ENCODE measurements at regions not wholly inside any gene's neighbourhood (a gene's known extent, or its start where the extent isn't known, plus 50 kb on each side); places are given as distances from the start of the nearest gene placed in this dataset.
"Not testable (repeated sequence)": the region's sequence is repeated elsewhere in the genome, so short reads cannot be mapped to it uniquely, and the experiment has no call there.

GRCh38 chr21:10383571-10383970 is 137.8 kb upstream of the TPTE start:
- TF ChIP-seq CTCF (IDR thresholded peaks at IDR 0.05; ENCODE audit: insufficient read depth, low read depth, low read length); EZH2 (IDR thresholded peaks at IDR 0.05; ENCODE audit: insufficient read depth, low read length): not testable (repeated sequence)

All from astrocyte (in vitro differentiated cells and primary cell).